ENCODE measurements at regions not wholly inside any gene's neighbourhood (a gene's known extent, or its start where the extent isn't known, plus 50 kb on each side); places are given as distances from the start of the nearest gene placed in this dataset.
"Not testable (repeated sequence)": the region's sequence is repeated elsewhere in the genome, so short reads cannot be mapped to it uniquely, and the experiment has no call there.

DNA sequence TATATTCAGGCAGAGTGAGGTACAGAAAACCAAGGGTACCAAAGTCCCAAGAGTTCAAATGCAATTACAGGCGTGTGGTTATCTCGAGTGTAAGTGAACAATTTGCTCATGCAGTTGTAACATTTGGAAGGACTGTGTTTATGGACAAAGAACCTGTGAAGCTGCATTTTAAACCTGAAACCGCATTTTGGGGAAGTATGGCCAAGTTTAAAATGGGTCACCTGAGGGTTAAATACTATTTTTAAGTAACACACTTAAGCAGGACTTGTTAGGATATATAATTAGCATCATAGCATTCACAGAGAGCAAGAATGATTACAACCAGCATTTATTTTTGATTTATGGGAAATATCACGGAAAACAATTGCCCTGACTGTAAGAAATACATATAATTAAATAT lies 79.1 kb upstream of the LCORL start:
- H3K36me3 ChIP-seq (ENCODE audit: control insufficient read depth, insufficient read depth, low read length): no peaks in the 10 kb centered on the region
- H3K27me3 ChIP-seq (replicated peaks; ENCODE audit: control insufficient read depth, insufficient read depth, low read length): no peaks in the 10 kb centered on the region
- H3K4me3 ChIP-seq (replicated peaks; ENCODE audit: low read depth, low read length): no peak overlapping the region
- no peak for DNase-seq (ENCODE audit: extremely low read depth, insufficient read length)
- TF ChIP-seq, protein P1, sequence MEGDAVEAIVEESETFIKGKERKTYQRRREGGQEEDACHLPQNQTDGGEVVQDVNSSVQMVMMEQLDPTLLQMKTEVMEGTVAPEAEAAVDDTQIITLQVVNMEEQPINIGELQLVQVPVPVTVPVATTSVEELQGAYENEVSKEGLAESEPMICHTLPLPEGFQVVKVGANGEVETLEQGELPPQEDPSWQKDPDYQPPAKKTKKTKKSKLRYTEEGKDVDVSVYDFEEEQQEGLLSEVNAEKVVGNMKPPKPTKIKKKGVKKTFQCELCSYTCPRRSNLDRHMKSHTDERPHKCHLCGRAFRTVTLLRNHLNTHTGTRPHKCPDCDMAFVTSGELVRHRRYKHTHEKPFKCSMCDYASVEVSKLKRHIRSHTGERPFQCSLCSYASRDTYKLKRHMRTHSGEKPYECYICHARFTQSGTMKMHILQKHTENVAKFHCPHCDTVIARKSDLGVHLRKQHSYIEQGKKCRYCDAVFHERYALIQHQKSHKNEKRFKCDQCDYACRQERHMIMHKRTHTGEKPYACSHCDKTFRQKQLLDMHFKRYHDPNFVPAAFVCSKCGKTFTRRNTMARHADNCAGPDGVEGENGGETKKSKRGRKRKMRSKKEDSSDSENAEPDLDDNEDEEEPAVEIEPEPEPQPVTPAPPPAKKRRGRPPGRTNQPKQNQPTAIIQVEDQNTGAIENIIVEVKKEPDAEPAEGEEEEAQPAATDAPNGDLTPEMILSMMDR (IDR thresholded peaks at IDR 0.05; ENCODE audit: insufficient read depth, low read length, poor library complexity, severe bottlenecking): no peak

DNA sequence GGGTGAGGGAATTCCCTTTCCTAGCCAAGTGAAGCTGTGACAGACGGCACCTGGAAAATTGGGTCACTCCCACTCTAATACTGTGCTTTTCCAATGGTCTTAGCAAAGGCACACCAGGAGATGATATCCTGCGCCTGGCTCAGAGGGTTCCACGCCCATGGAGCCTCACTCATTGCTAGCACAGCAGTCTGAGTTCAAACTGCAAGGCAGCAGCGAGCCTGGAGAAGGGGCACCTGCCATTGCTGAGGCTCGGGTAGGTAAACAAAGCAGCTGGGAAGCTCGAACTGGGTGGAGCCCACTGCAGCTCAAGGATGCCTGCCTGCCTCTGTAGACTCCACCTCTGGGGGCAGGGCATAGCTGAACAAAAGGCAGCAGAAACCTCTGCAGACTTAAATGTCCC lies 68.9 kb upstream of the LCORL start:
- not testable (repeated sequence) for H3K36me3 ChIP-seq (ENCODE audit: control insufficient read depth, insufficient read depth, low read length); H3K4me3 ChIP-seq (replicated peaks; ENCODE audit: low read depth, low read length); H3K27me3 ChIP-seq (replicated peaks; ENCODE audit: control insufficient read depth, insufficient read depth, low read length); DNase-seq (ENCODE audit: extremely low read depth, insufficient read length)

GRCh38 chr4:18082236-18082635 lies 60.7 kb upstream of the LCORL start:
- Histone ChIP-seq H3K27me3 (replicated peaks; ENCODE audit: control insufficient read depth, insufficient read depth, low read length) (no peaks in the 10 kb centered on the region), H3K4me3 (replicated peaks; ENCODE audit: low read depth, low read length) (no peak overlapping the region), H3K36me3 (ENCODE audit: control insufficient read depth, insufficient read depth, low read length) (no peaks in the 10 kb centered on the region)
- TF ChIP-seq, protein P1 (IDR thresholded peaks at IDR 0.05; ENCODE audit: insufficient read depth, low read length, poor library complexity, severe bottlenecking): no peak
- DNase-seq (ENCODE audit: extremely low read depth, insufficient read length): no peak

DNA sequence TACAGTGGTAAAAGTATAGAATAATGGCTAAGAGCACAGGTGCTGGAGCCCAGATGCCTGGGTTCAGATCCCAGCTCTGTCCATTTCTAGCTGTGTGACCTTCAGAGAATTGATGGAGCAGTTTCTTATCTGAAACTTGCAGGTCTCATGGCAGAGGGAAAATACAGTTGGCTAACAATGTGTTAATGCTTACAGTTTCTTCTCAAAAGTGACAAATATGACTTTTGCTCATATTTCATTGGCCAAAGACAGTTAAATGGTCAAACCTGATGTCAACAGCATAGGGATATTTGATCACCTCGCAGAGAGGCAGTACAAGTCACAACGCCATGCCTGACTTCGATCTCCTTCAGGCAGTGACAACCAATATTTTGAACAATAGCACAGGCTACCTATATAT lies 60.2 kb upstream of the LCORL start:
- TF ChIP-seq, protein P1 (IDR thresholded peaks at IDR 0.05; ENCODE audit: insufficient read depth, low read length, poor library complexity, severe bottlenecking): no peak
- Histone ChIP-seq H3K4me3 (replicated peaks; ENCODE audit: low read depth, low read length) (no peak overlapping the region), H3K27me3 (replicated peaks; ENCODE audit: control insufficient read depth, insufficient read depth, low read length) (no peaks in the 10 kb centered on the region), H3K36me3 (ENCODE audit: control insufficient read depth, insufficient read depth, low read length) (no peaks in the 10 kb centered on the region)
- no peak for DNase-seq (ENCODE audit: extremely low read depth, insufficient read length)

DNA sequence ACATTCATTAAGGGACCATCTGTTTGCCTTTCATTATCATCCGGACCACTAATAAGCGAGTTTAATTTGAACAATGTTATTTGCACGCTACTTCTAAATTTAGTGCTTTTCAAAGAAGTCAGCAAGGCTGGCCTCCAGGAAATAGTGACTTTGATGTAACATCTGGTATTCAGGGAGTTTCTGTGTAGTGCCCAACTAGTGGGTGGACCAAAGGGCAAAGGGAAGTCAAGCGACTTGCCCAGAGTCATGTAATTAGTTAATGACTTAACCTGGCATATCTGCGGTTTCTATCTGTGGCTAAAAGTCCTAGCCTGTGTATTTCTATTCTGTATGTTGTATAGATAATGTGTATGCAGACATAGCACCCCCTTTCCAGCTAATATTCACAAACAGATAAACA lies 56.3 kb upstream of the LCORL start:
- DNase-seq (ENCODE audit: extremely low read depth, insufficient read length): no peak
- TF ChIP-seq, protein P1 (IDR thresholded peaks at IDR 0.05; ENCODE audit: insufficient read depth, low read length, poor library complexity, severe bottlenecking): no peak
- Histone ChIP-seq H3K36me3 (ENCODE audit: control insufficient read depth, insufficient read depth, low read length) (no peaks in the 10 kb centered on the region), H3K4me3 (replicated peaks; ENCODE audit: low read depth, low read length) (no peak overlapping the region), H3K27me3 (replicated peaks; ENCODE audit: control insufficient read depth, insufficient read depth, low read length) (no peaks in the 10 kb centered on the region)

DNA sequence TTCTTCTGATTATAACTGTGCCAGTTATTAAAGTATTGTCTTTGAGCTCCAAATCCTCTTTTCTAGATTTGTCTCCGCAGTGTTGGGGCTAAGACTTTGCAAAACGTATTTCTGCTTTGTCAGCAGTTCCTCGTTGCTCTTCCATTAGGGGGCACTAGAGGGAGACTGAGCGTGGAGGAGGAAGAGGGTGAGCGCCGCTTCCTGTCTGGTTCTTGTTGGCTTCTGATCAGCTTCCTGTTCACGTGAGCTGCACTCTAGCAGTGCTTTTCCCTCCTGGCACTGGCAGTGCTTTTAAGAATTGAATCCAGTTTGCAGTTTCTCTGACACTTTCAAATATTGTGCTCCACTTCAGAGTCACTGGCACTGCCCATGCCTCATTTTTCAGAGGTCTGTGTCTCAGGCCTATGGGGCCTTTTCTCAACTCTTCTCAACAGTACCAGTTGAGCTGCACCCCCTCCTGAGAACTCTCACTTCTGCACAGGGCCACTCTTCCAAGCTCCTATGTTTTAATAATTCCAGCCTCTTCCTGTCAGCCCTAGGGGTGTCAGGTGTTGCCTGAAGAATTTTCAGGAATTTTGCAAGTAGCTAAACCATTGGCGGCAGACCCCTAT lies 54.4 kb upstream of the LCORL start:
- TF ChIP-seq, protein P1 (IDR thresholded peaks at IDR 0.05; ENCODE audit: insufficient read depth, low read length, poor library complexity, severe bottlenecking): peak; percentile 43
- DNase-seq (ENCODE audit: extremely low read depth, insufficient read length): peak; percentile 4
- H3K27me3 ChIP-seq (replicated peaks; ENCODE audit: control insufficient read depth, insufficient read depth, low read length): no peaks in the 10 kb centered on the region
- H3K4me3 ChIP-seq (replicated peaks; ENCODE audit: low read depth, low read length): no peak overlapping the region
- no peaks in the 10 kb centered on the region for H3K36me3 ChIP-seq (ENCODE audit: control insufficient read depth, insufficient read depth, low read length)

Measured in GM06990 (cell line).